MCF 10A (cell line): ENCODE measurements at regions not wholly inside any gene's neighbourhood (a gene's known extent, or its start where the extent isn't known, plus 50 kb on each side); places are given as distances from the start of the nearest gene placed in this dataset.

Source experiments
- BruUV-seq: library from RNA; stranded (reverse); fragments of 400-500 nt; replicated peaks from 2 replicates; lab custom pipeline; 2021; lab: Mats Ljungman, UMichigan
- CTCF ChIA-PET: fragments of 300-600 bp; sonication (Branson Sonifier 250); formaldehyde crosslinking; extraction: SDS; loops from one replicate; lab custom pipeline; 2021; ENCODE audit warnings: antibody characterized with exemption, inconsistent platforms; lab: Yijun Ruan, JAX
- POLR2A ChIA-PET: fragments of 300-600, 350-650 bp; sonication (Branson Sonifier 250); formaldehyde crosslinking; extraction: SDS; loops from one replicate; lab custom pipeline; 2020; ENCODE audit warnings: antibody characterized with exemption, inconsistent platforms; lab: Yijun Ruan, JAX
- DNase-seq: peaks from one replicate; pipeline ENCODE4 v3.0.0-alpha.2; 2018; ENCODE audit not compliant: unreplicated experiment
- H3K27ac Mint-ChIP-seq: one replicate; pipeline ENCODE4 v1.8.0; 2022; ENCODE audit warnings: mild to moderate bottlenecking, low read depth, mixed read lengths; ENCODE audit not compliant: unreplicated experiment
- H3K27me3 Mint-ChIP-seq: one replicate; pipeline ENCODE4 v1.8.0; 2022; ENCODE audit warnings: mixed read lengths; ENCODE audit not compliant: insufficient read depth, unreplicated experiment
- H3K36me3 Mint-ChIP-seq: one replicate; pipeline ENCODE4 v1.8.0; 2022; ENCODE audit warnings: mild to moderate bottlenecking, moderate library complexity, mixed read lengths; ENCODE audit not compliant: insufficient read depth, unreplicated experiment
- H3K4me1 Mint-ChIP-seq: one replicate; pipeline ENCODE4 v1.8.0; 2022; ENCODE audit warnings: mixed read lengths; ENCODE audit not compliant: insufficient read depth, unreplicated experiment
- H3K4me3 Mint-ChIP-seq: one replicate; pipeline ENCODE4 v1.8.0; 2022; ENCODE audit warnings: mild to moderate bottlenecking, moderate library complexity, mixed read lengths; ENCODE audit not compliant: unreplicated experiment
- H3K9me3 Mint-ChIP-seq: one replicate; pipeline ENCODE4 v1.8.0; 2022; ENCODE audit warnings: mixed read lengths; ENCODE audit not compliant: unreplicated experiment
- intact Hi-C: fragments of 100-400 bp; cut with micrococcal nuclease; formaldehyde crosslinking; loops from 2 replicates; pipeline ENCODE4 v1.14.1; 2022
- TF ChIP-seq, protein P1 (sequence below): fragments of 200-600 bp; IDR thresholded peaks from one replicate; pipeline ENCODE4 v1.8.0; 2022; ENCODE audit warnings: antibody characterized with exemption, mild to moderate bottlenecking; ENCODE audit not compliant: unreplicated experiment

DNA sequence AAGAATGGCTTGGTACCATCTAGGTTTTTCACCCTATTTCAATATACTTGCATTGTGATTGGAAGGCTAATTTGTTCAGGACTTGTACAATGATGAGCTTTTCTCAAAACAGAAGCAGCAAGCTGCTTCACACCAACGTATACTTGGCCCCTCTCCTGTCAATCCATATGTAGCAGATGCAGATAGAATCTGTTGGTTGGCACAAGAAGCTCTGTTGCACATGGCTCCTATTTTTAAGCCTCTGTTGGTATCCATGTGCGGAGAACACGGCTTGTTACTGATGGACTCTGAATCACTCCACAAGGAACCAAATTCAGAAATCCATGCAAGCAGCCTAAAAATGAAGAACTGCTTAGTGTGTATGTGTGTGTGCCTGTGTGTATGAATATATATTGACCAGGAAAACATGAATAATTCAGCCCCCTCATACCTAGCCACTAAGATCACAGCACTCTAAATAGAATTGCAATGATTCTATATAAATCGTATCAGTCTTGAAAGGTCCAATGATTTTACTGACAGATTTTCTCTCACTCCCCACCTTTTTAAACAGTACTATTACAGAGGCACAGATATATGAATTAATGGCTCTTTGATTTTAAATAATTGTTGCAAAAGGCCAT, 258.4 kb upstream of the DPYD start:
- TF ChIP-seq, protein P1, sequence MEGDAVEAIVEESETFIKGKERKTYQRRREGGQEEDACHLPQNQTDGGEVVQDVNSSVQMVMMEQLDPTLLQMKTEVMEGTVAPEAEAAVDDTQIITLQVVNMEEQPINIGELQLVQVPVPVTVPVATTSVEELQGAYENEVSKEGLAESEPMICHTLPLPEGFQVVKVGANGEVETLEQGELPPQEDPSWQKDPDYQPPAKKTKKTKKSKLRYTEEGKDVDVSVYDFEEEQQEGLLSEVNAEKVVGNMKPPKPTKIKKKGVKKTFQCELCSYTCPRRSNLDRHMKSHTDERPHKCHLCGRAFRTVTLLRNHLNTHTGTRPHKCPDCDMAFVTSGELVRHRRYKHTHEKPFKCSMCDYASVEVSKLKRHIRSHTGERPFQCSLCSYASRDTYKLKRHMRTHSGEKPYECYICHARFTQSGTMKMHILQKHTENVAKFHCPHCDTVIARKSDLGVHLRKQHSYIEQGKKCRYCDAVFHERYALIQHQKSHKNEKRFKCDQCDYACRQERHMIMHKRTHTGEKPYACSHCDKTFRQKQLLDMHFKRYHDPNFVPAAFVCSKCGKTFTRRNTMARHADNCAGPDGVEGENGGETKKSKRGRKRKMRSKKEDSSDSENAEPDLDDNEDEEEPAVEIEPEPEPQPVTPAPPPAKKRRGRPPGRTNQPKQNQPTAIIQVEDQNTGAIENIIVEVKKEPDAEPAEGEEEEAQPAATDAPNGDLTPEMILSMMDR = no peak
- no TSS peak for BruUV-seq
- ChIA-PET CTCF (no interaction called here), POLR2A (no interaction called here)
- no peaks in the 10 kb centered on the region for H3K4me1 Mint-ChIP-seq
- no peak for DNase-seq
- no peak overlapping the region for H3K27ac Mint-ChIP-seq
- H3K9me3 Mint-ChIP-seq = no peaks in the 10 kb centered on the region
- H3K27me3 Mint-ChIP-seq = no peaks in the 10 kb centered on the region
- intact Hi-C loops = no loop called here
- no peaks in the 10 kb centered on the region for H3K36me3 Mint-ChIP-seq
- no peak overlapping the region for H3K4me3 Mint-ChIP-seq

DNA sequence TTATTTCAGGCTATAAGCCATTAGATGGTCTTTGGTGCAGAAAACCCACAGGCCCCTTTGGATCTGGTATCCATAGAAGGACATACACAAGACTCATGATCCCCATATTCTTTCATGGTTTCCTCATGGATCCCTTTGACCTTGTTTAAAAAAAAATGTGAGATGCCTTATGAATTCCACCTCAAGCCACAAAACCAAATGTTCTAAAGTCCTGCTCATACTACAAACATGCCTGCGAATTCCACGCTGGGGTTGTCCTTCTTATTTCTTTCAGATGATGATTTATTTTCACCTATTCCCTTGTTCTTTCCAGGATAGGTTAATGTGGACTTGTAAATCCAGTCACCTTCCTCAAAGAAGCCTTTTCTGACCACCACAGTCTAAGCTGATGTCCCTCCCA, 256.9 kb upstream of the DPYD start:
- CTCF ChIA-PET = no interaction called here

DNA sequence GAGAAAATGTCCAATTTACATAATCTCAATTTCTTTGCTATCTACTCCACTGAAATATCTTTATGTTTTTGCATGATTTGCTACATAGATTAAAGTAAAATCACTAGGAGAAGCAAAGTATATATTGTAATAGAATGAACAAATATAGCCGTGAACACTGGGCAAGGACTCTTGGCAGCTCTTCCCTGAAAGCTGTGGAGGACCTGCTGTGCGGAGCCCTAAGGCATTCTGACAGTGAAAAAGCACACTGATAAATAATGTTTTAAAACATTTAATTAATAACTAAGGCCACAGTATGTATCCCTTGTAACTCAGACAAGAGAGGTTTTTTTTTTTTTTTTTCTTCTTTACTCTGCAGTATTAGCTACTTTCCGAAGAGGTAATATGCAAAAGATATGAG, 256.1 kb upstream of the DPYD start:
- ChIA-PET CTCF (interaction anchor here (0.6 kb wide), 1 partner anchor 315 kb away, joined by 3 read pairs; no protein-coding TSS in a partner anchor), POLR2A (interaction anchor here (0.6 kb wide), 1 partner anchor 10 kb away, joined by 3 read pairs; no protein-coding TSS in a partner anchor)
- H3K36me3 Mint-ChIP-seq = no peaks in the 10 kb centered on the region
- no peaks in the 10 kb centered on the region for H3K4me1 Mint-ChIP-seq
- TF ChIP-seq, protein P1 = no peak
- DNase-seq = no peak
- no peak overlapping the region for H3K27ac Mint-ChIP-seq
- H3K9me3 Mint-ChIP-seq = no peaks in the 10 kb centered on the region
- no peak overlapping the region for H3K4me3 Mint-ChIP-seq
- intact Hi-C loops = no loop called here
- no TSS peak for BruUV-seq
- H3K27me3 Mint-ChIP-seq = no peaks in the 10 kb centered on the region

More for the DNA sequence above, 256.9 kb upstream of the DPYD start:
- no peak overlapping the region for H3K4me3 Mint-ChIP-seq
- H3K4me1 Mint-ChIP-seq = no peaks in the 10 kb centered on the region
- POLR2A ChIA-PET = no interaction called here
- no TSS peak for BruUV-seq
- no peaks in the 10 kb centered on the region for H3K36me3 Mint-ChIP-seq
- no peaks in the 10 kb centered on the region for H3K9me3 Mint-ChIP-seq
- DNase-seq = no peak
- TF ChIP-seq, protein P1 = no peak
- no peaks in the 10 kb centered on the region for H3K27me3 Mint-ChIP-seq
- H3K27ac Mint-ChIP-seq = no peak overlapping the region
- intact Hi-C loops = no loop called here

DNA sequence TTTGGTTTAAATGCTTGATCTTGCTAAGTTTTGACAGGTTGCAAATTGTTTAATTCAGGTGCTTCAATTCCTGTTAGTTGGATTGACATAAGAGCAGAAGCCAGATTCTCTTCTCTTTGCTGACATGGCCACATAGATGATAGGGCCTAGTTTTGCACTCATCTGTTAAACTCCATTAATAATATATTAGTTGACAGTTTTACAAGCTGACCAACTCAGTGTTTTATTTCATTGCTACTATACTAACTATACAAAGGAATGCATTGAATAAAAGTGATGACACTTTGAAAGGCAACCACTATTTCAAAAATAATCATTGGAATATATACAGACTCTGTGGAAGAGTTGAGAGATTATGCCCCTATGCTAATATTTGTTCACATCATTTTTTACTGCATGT, 255.6 kb upstream of the DPYD start:
- no peak for DNase-seq
- intact Hi-C loops = no loop called here
- BruUV-seq = no TSS peak
- H3K4me1 Mint-ChIP-seq = no peaks in the 10 kb centered on the region
- TF ChIP-seq, protein P1 = no peak
- ChIA-PET CTCF (interaction anchor here (0.6 kb wide), 1 partner anchor 315 kb away, joined by 3 read pairs; no protein-coding TSS in a partner anchor), POLR2A (interaction anchor here (0.6 kb wide), 1 partner anchor 11 kb away, joined by 3 read pairs; no protein-coding TSS in a partner anchor)
- no peaks in the 10 kb centered on the region for H3K36me3 Mint-ChIP-seq
- H3K4me3 Mint-ChIP-seq = no peak overlapping the region
- H3K9me3 Mint-ChIP-seq = no peaks in the 10 kb centered on the region
- no peaks in the 10 kb centered on the region for H3K27me3 Mint-ChIP-seq
- no peak overlapping the region for H3K27ac Mint-ChIP-seq
